ENCODE measurements at regions not wholly inside any gene's neighbourhood (a gene's known extent, or its start where the extent isn't known, plus 50 kb on each side); places are given as distances from the start of the nearest gene placed in this dataset.

DNA sequence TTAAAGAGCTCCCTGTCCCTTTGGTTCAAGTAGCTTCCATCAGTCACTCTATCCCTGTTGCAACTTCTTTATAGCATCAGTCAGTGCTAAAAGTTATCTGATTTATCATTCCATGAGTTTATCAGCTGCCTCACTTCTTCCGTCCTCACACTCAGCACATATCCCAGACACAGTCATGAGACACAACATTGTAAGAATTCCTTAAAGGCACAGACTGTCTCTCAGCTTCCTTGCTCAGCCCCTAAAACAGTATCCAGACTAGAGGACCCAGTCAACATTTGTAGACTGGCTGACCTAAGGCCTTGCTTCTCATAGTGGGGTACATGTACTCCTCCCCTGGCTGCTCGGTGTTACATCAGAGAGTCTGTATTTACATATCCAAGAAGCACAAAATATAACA, 164.9 kb upstream of the ADGRL2 start:
- DNase-seq (ENCODE audit: low read depth, low spot score) = no peak
- Mint-ChIP-seq H3K36me3 (ENCODE audit: low read depth) (no peaks in the 10 kb centered on the region), H3K27me3 (ENCODE audit: low read depth) (no peaks in the 10 kb centered on the region), H3K27ac (ENCODE audit: unreplicated experiment) (peak overlapping the region; percentile 10), H3K4me3 (no peak overlapping the region), H3K4me1 (peaks cover 4% of the 10 kb centered on the region), H3K9me3 (peaks cover 15% of the 10 kb centered on the region)
- TF ChIP-seq, protein P1, sequence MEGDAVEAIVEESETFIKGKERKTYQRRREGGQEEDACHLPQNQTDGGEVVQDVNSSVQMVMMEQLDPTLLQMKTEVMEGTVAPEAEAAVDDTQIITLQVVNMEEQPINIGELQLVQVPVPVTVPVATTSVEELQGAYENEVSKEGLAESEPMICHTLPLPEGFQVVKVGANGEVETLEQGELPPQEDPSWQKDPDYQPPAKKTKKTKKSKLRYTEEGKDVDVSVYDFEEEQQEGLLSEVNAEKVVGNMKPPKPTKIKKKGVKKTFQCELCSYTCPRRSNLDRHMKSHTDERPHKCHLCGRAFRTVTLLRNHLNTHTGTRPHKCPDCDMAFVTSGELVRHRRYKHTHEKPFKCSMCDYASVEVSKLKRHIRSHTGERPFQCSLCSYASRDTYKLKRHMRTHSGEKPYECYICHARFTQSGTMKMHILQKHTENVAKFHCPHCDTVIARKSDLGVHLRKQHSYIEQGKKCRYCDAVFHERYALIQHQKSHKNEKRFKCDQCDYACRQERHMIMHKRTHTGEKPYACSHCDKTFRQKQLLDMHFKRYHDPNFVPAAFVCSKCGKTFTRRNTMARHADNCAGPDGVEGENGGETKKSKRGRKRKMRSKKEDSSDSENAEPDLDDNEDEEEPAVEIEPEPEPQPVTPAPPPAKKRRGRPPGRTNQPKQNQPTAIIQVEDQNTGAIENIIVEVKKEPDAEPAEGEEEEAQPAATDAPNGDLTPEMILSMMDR (conservative IDR thresholded peaks at IDR 0.05) = no peak

DNA sequence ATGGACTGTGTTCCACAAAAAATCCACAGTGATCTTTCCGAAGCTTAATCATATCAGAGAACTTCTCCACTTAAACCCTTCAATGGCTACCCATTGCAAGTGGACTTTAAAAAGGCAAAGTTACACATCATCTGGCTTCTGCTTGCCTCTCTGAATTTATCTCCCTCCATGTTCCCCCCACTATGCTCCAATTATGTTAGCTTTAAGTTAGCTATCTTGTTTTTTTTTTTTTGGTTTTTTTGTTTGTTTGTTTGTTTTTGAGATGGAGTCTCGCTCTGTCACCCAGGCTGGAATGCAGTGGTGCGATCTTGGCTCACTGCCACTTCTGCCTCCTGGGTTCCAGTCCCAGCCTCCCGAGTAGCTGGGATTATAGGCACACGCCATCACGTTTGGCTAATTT, 166.4 kb upstream of the ADGRL2 start:
- TF ChIP-seq, protein P1 (conservative IDR thresholded peaks at IDR 0.05) = no peak
- DNase-seq (ENCODE audit: low read depth, low spot score) = no peak
- peaks cover 11% of the 10 kb centered on the region for H3K9me3 Mint-ChIP-seq
- H3K36me3 Mint-ChIP-seq (ENCODE audit: low read depth) = no peaks in the 10 kb centered on the region
- no peak overlapping the region for H3K4me3 Mint-ChIP-seq
- H3K4me1 Mint-ChIP-seq = peaks cover 4% of the 10 kb centered on the region
- H3K27ac Mint-ChIP-seq (ENCODE audit: unreplicated experiment) = no peak overlapping the region
- no peaks in the 10 kb centered on the region for H3K27me3 Mint-ChIP-seq (ENCODE audit: low read depth)

- peaks cover 7% of the 10 kb centered on the region for H3K36me3 Mint-ChIP-seq (ENCODE audit: low read depth)
- H3K27ac Mint-ChIP-seq (ENCODE audit: unreplicated experiment) = no peak overlapping the region
Observed at GRCh38 chr1:81619156-81619555, 181.6 kb upstream of the ADGRL2 start.

DNA sequence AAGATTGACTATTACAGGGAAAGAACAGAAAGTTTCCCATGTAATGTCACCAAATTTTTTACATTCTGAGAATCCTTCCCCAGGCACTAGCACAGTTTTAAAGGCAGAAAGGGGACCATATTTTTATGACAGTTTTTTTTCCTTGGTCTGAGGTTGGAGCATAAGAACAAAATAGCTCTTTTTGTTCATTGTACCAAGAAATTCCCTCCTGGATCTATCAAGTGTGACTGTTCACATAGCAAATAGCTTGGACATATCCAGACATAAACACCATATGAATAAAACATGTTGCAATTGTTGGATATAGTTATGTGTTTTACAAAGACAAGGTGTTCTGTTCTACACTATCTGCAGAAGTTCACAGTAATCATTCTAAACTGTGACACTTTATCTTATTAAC, 182.4 kb upstream of the ADGRL2 start:
- Mint-ChIP-seq H3K27me3 (ENCODE audit: low read depth) (no peaks in the 10 kb centered on the region), H3K36me3 (ENCODE audit: low read depth) (peaks cover 7% of the 10 kb centered on the region), H3K4me3 (no peak overlapping the region), H3K9me3 (peaks cover 13% of the 10 kb centered on the region), H3K4me1 (peaks cover 22% of the 10 kb centered on the region), H3K27ac (ENCODE audit: unreplicated experiment) (no peak overlapping the region)
- TF ChIP-seq, protein P1 (conservative IDR thresholded peaks at IDR 0.05) = no peak
- no peak for DNase-seq (ENCODE audit: low read depth, low spot score)

More at GRCh38 chr1:81619156-81619555, 181.6 kb upstream of the ADGRL2 start:
- no peak for DNase-seq (ENCODE audit: low read depth, low spot score)
- TF ChIP-seq, protein P1 (conservative IDR thresholded peaks at IDR 0.05) = no peak
- H3K9me3 Mint-ChIP-seq = peaks cover 13% of the 10 kb centered on the region
- peaks cover 14% of the 10 kb centered on the region for H3K4me1 Mint-ChIP-seq
- no peaks in the 10 kb centered on the region for H3K27me3 Mint-ChIP-seq (ENCODE audit: low read depth)
- no peak overlapping the region for H3K4me3 Mint-ChIP-seq

DNA sequence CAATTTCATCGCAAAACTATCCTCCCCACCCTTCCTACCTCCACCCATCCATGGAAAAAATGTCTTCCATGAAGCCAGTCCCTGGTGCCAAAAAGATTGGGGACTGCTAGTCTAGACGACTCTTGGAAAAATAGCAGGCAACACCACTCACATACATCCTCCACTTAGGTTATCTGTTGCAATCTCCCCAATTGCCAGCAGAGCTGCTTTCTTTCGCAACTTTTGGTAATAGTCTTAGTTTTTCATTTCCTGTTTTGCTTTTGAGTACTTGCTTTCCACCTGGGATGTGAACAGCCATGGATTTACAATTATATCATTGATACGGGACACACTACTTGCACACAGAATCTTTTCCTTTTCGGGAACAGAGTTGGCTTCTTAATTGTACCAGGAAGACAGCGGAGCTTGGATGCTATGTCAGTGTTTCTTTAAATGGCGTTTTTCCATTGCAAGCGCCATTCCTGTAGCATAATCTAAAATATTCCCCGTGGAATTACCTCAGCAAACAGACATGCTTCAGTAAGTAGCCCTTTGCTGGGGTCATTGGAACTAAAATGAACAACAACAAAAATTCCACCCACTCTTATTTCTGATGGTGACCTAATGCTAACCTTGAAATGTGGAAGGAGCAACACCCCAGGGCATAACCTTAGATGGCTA, 183.3 kb upstream of the ADGRL2 start:
- H3K4me1 Mint-ChIP-seq = peaks cover 25% of the 10 kb centered on the region
- TF ChIP-seq, protein P1 (conservative IDR thresholded peaks at IDR 0.05) = no peak
- H3K27me3 Mint-ChIP-seq (ENCODE audit: low read depth) = no peaks in the 10 kb centered on the region

More for the DNA sequence above, 183.3 kb upstream of the ADGRL2 start:
- Mint-ChIP-seq H3K27ac (ENCODE audit: unreplicated experiment) (peak overlapping the region; percentile 6), H3K9me3 (peaks cover 10% of the 10 kb centered on the region), H3K36me3 (ENCODE audit: low read depth) (peaks cover 7% of the 10 kb centered on the region), H3K4me3 (no peak overlapping the region)
- DNase-seq (ENCODE audit: low read depth, low spot score) = no peak
